B cell (primary cell): ENCODE measurements at regions not wholly inside any gene's neighbourhood (a gene's known extent, or its start where the extent isn't known, plus 50 kb on each side); places are given as distances from the start of the nearest gene placed in this dataset.

Experiments
- ATAC-seq: fragments of 200-7000 bp; cut with Tn5 transposase; one replicate; pipeline ENCODE4 v1.10.0; 2021; ENCODE audit warnings: low read depth, mild to moderate bottlenecking, moderate number of reproducible peaks, moderate library complexity
- CTCF ChIA-PET: fragments of 350-600 bp; sonication (Branson Sonifier 250); formaldehyde crosslinking; loops from one replicate; lab custom pipeline; 2021; ENCODE audit warnings: antibody characterized with exemption, inconsistent platforms; lab: Charles Lee
- POLR2A ChIA-PET: fragments of 350-600 bp; sonication (Branson Sonifier 250); formaldehyde crosslinking; loops from one replicate; lab custom pipeline; 2021; ENCODE audit warnings: antibody characterized with exemption; lab: Charles Lee
- DNase-seq: peaks from one replicate; pipeline ENCODE4 v3.0.0; 2013
- H2AFZ ChIP-seq: 2 replicates; pipeline ENCODE4 v1.6.1; 2012; ENCODE audit warnings: mild to moderate bottlenecking, low read depth, low read length; ENCODE audit not compliant: insufficient read depth, poor library complexity, severe bottlenecking
- H3K27ac ChIP-seq, 2 donors: 1 replicate in 1 of 2; 2 replicates in 1 of 2; pipeline ENCODE4 v1.5.1; 2012 to 2013; ENCODE audit warnings: low read length in 2 of 2, mild to moderate bottlenecking in 2 of 2, moderate library complexity in 1 of 2
- H3K27me3 ChIP-seq, 4 experiments: fragments of 200-600 bp in 1 of 4; sonication (generic) in 1 of 4; replicated peaks in 1 of 4; 1 replicate in 2 of 4; 2 replicates in 2 of 4; pipeline versions ENCODE4 v1.6.1 to v1.7.0; 2013 to 2016; ENCODE audit warnings: low read length in 3 of 4, mild to moderate bottlenecking in 2 of 4, mixed read lengths in 1 of 4, moderate library complexity in 1 of 4; ENCODE audit not compliant: insufficient read depth in 4 of 4, control insufficient read depth in 3 of 4; ENCODE audit errors: control extremely low read depth in 1 of 4
- H3K36me3 ChIP-seq, 2 experiments: replicated peaks in 1 of 2; 1 replicate in 1 of 2; 2 replicates in 1 of 2; pipeline versions ENCODE4 v1.6.1 to v1.7.1; 2013; ENCODE audit warnings: low read length in 1 of 2; ENCODE audit not compliant: insufficient read depth in 2 of 2, control insufficient read depth in 1 of 2; ENCODE audit errors: control extremely low read depth in 1 of 2, extremely low read depth in 1 of 2
- H3K4me1 ChIP-seq, 2 donors: fragments of 200-600 bp in 1 of 2; sonication (generic) in 1 of 2; 1 replicate in 1 of 2; 2 replicates in 1 of 2; pipeline versions ENCODE4 v1.5.1 to v1.6.1; 2013 to 2017; ENCODE audit warnings: low read length in 2 of 2; ENCODE audit not compliant: control insufficient read depth in 2 of 2, insufficient read depth in 2 of 2
- H3K4me2 ChIP-seq: replicated peaks from 2 replicates; pipeline ENCODE3; 2012; ENCODE audit warnings: mild to moderate bottlenecking, low read depth, low read length; ENCODE audit not compliant: poor library complexity, severe bottlenecking
- H3K4me3 ChIP-seq, 5 experiments: fragments of 200-600 bp in 1 of 5; sonication (generic) in 1 of 5; 1 replicate in 3 of 5; 2 replicates in 2 of 5; pipeline versions ENCODE4 v1.5.1 to v1.7.0; 2011 to 2016; ENCODE audit warnings: low read length in 4 of 5, mild to moderate bottlenecking in 4 of 5, low read depth in 2 of 5, control low read depth in 1 of 5, moderate library complexity in 1 of 5; ENCODE audit not compliant: insufficient read depth in 1 of 5; ENCODE audit errors: control extremely low read depth in 1 of 5, extremely low read depth in 1 of 5
- H3K79me2 ChIP-seq: fragments of 200-600 bp; sonication (generic); one replicate; pipeline ENCODE4 v1.6.0; 2016; ENCODE audit warnings: low read length; ENCODE audit not compliant: control insufficient read depth, insufficient read depth
- H3K9ac ChIP-seq: fragments of 200-600 bp; sonication (generic); 2 replicates; pipeline ENCODE4 v1.6.1; 2017; ENCODE audit warnings: mild to moderate bottlenecking, low read length, moderate library complexity
- H3K9me3 ChIP-seq, 3 donors: one replicate each; pipeline versions ENCODE4 v1.6.1 to v1.7.1; 2013; ENCODE audit warnings: low read length in 2 of 3; ENCODE audit not compliant: control insufficient read depth in 2 of 3, insufficient read depth in 1 of 3; ENCODE audit errors: control extremely low read depth in 1 of 3
- H4K20me1 ChIP-seq: 2 replicates; pipeline ENCODE4 v1.6.0; 2012; ENCODE audit warnings: mild to moderate bottlenecking, low read length; ENCODE audit not compliant: insufficient read depth, control insufficient read depth, poor library complexity, severe bottlenecking
- H3K27ac Mint-ChIP-seq: one replicate; pipeline ENCODE4 v1.8.0; 2021; ENCODE audit warnings: mixed read lengths
- H3K27me3 Mint-ChIP-seq: one replicate; pipeline ENCODE4 v1.8.0; 2021; ENCODE audit warnings: mixed read lengths
- H3K4me1 Mint-ChIP-seq: one replicate; pipeline ENCODE4 v1.8.0; 2021; ENCODE audit warnings: mixed read lengths
- H3K4me3 Mint-ChIP-seq: one replicate; pipeline ENCODE4 v1.8.0; 2021; ENCODE audit warnings: mixed read lengths
- H3K9me3 Mint-ChIP-seq: one replicate; pipeline ENCODE4 v1.8.0; 2022; ENCODE audit warnings: mixed read lengths; ENCODE audit not compliant: insufficient read depth
- CTCF ChIP-seq: fragments of 200-600 bp; IDR thresholded peaks from one replicate; pipeline ENCODE4 v1.8.0; 2022; ENCODE audit warnings: antibody characterized with exemption, mild to moderate bottlenecking
- EZH2 ChIP-seq: IDR thresholded peaks from 2 replicates; pipeline ENCODE4 v1.6.1; 2012; ENCODE audit warnings: borderline replicate concordance, low read depth, mild to moderate bottlenecking, moderate library complexity, low read length; ENCODE audit not compliant: insufficient read depth, poor library complexity, severe bottlenecking
- WGBS: methylation state at CpG from one replicate; pipeline ENCODE4 v1.1.5; 2013; ENCODE audit warnings: missing lambda C conversion rate; ENCODE audit not compliant: insufficient coverage; 5-methylcytosine and 5-hydroxymethylcytosine counted together
- intact Hi-C: fragments of 100-400 bp; cut with micrococcal nuclease; formaldehyde crosslinking; loops from one replicate; pipeline ENCODE4 v1.10.0; 2022

- no peak overlapping the region for H2AFZ ChIP-seq
- no peak overlapping the region for H3K4me2 ChIP-seq
- Mint-ChIP-seq H3K4me1 (no peaks in the 10 kb centered on the region), H3K4me3 (no peak overlapping the region), H3K27ac (no peak overlapping the region), H3K9me3 (no peaks in the 10 kb centered on the region), H3K27me3 (no peaks in the 10 kb centered on the region)
- no peaks in the 10 kb centered on the region for H4K20me1 ChIP-seq
- H3K79me2 ChIP-seq: no peaks in the 10 kb centered on the region
- no peaks in the 10 kb centered on the region for H3K4me1 ChIP-seq
- no peak for TF ChIP-seq CTCF
- no peak for TF ChIP-seq EZH2
- H3K9me3 ChIP-seq: no peaks in the 10 kb centered on the region
- H3K36me3 ChIP-seq: no peaks in the 10 kb centered on the region
- no peak overlapping the region for H3K4me3 ChIP-seq
- ChIA-PET POLR2A (no interaction called here), CTCF (no interaction called here)
- H3K27ac ChIP-seq: no peak overlapping the region
- WGBS: no CpG with 5 or more reads among the region's 2 CpGs
- H3K9ac ChIP-seq: no peak overlapping the region
- ATAC-seq (no peak), DNase-seq (no peak)
- intact Hi-C loops: no loop called here
- H3K27me3 ChIP-seq: no peaks in the 10 kb centered on the region
These were observed 320.6 kb downstream of the ZNF516 start for GRCh38 chr18:76174451-76174850.

- H3K4me1 ChIP-seq: no peaks in the 10 kb centered on the region
- no peak overlapping the region for H3K4me2 ChIP-seq
- POLR2A ChIA-PET: no interaction called here
- no peaks in the 10 kb centered on the region for H3K79me2 ChIP-seq
- CTCF ChIA-PET: no interaction called here
- Mint-ChIP-seq H3K9me3 (no peaks in the 10 kb centered on the region), H3K4me3 (no peak overlapping the region), H3K4me1 (no peaks in the 10 kb centered on the region), H3K27me3 (no peaks in the 10 kb centered on the region), H3K27ac (no peak overlapping the region)
- H2AFZ ChIP-seq: no peak overlapping the region
- no peak for ATAC-seq
- no peaks in the 10 kb centered on the region for H3K36me3 ChIP-seq
- 88% methylated on average over 2 of the region's 6 CpGs for WGBS
- peaks cover 0 to 11% (median 0%) of the 10 kb centered on the region in 3 donors for H3K9me3 ChIP-seq
- no peak overlapping the region for H3K9ac ChIP-seq
- H3K27me3 ChIP-seq: no peaks in the 10 kb centered on the region
- no peak overlapping the region for H3K27ac ChIP-seq
- no peaks in the 10 kb centered on the region for H4K20me1 ChIP-seq
- TF ChIP-seq CTCF: no peak
- no peak for TF ChIP-seq EZH2
- intact Hi-C loops: no loop called here
- DNase-seq: no peak
- H3K4me3 ChIP-seq: no peak overlapping the region
These were observed 325.3 kb downstream of the ZNF516 start for GRCh38 chr18:76169733-76170132.
